Activated CD4-positive, alpha-beta T cell treated with anti-CD3 and anti-CD28 coated beads, Interleukin-10, Interleukin-2, amounts not matched to agents 100 ng/mL and 50 ng/mL, durations not matched to agents 16 hours and 8 hours (primary cell): ENCODE measurements at regions not wholly inside any gene's neighbourhood (a gene's known extent, or its start where the extent isn't known, plus 50 kb on each side); places are given as distances from the start of the nearest gene placed in this dataset.

Experiments used
- DNase-seq: peaks from one replicate; pipeline ENCODE4 v3.0.0-alpha.2; 2020

DNA sequence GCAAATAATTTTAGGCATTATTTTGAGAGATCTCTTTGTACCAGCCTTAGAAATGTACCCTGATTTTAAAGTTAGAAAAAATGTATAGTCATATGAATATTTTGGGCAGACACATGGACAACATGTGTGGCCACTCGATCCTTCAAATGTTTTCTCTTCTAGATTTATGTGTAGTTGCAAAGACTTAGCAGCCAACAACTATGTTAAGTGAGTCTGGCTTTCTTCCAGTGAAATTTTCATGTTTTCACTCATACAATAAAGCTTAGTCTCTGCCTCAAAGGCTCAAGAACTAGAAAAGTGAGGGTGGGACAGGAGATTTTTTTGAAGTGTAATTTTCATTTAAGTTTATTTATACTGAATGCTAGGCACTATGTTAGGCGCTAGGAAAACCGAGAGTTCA is 207.7 kb upstream of the DACH1 start:
- DNase-seq: no peak

DNA sequence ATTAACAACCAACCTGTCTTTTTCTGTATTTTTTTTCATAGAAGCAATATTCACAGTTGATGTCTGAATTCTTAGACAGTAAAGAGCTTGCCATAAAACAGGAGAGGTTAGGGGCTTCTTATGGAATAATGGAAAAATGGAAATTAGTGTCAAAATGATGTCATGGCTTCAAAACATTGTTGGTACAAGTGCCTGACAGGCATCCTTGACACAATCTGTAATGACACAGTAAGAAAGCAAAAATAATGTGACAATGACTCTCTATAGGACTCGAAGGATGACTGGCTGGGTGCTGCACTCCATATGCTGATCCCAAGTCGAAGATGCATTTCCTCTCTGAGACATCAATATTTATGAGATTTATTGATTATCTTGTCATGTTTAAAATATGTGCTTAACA is 205.3 kb upstream of the DACH1 start:
- DNase-seq: no peak

DNA sequence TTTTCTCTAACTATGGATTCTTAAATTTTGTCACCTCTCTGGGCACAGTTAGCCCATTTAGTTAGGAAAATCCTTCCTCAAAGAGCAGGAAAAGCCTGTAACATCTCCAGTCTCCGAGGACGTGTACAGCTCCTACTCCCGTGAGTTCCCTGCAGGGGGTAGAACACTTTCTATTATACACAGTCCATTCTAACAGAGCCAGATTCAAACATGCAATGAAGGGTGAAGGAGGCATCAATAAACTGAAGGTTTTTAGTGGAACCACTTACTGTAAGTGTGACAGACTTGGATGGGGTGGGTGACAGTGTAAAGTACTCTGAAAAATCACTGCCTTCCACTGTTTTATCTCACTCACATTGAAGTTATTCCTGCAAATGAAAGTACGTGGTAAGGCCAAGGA is 204.7 kb upstream of the DACH1 start:
- no peak for DNase-seq

DNA sequence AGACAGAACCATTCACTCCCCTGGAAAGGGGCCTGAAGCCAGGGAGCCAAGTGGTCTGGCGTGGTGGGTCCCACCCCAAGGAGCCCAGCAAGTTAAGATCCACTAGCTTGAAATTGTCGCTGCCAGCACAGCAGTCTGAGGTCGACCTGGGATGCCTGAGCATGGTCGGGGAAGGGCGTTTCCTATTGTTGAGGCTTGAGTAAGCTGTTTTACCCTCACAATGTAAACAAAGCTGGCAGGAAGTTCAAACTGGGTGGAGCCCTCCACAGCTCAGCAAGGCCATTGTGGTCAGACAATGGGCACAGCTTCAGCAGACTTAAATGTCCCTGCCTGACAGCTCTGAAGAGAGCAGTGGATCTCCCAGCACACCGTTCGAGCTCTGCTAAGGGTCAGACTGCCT is 195.6 kb upstream of the DACH1 start:
- DNase-seq: no peak

DNA sequence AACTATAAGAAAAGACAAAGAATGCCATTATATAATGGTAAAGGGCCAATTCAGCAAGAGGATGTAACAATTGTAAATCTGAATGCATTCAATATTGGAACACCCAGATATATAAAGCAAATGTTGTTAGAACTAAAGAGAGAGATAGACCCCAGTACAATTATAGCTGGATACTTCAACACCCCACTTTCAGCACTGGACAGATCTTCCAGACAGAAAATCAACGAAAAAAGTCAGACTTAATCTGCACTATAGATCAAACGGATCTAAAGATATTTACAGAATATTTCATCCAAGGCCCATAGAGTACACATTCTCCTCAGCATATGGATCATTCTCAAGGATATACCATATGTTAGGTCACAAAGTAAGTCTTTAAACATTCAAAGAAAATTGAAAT is 194.6 kb upstream of the DACH1 start:
- DNase-seq: no peak

DNA sequence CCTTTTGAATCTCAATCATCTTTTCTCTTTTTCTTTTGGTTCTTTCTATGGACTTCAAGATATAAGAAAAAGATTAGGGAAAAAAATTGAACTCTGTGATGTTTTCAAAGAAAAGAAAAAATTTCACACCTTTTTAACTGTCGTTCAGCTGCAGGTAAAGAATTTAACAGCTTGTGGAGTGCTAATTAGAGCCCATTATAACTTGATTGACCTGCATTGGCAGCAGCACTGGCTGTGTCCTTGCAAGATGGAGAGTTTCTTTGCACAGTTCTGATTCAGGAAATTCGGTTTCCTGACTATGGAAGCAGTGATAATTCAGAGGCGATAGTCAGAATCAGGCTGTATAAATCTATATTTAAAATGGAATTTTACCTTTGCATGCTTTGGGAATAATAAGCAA is 183.2 kb upstream of the DACH1 start:
- DNase-seq: no peak

DNA sequence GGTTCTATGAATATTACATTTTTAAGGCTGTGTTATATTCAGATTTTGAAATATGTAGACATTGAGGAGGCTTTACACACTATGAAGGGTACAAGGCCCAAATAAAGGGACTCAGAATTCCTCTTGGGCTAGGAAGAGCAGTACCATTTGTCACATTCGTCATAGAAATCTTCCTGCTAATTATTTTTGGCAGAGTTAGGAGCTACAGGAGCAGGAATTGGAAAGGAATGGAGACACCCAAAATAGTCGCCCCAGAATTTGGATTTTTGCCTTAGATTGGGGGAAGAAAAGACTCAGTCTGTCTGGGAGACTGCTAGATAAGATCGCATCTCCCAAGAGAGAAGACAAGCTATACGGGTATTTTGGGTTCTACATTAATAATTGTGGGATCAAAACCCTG is 176.4 kb upstream of the DACH1 start:
- no peak for DNase-seq

DNA sequence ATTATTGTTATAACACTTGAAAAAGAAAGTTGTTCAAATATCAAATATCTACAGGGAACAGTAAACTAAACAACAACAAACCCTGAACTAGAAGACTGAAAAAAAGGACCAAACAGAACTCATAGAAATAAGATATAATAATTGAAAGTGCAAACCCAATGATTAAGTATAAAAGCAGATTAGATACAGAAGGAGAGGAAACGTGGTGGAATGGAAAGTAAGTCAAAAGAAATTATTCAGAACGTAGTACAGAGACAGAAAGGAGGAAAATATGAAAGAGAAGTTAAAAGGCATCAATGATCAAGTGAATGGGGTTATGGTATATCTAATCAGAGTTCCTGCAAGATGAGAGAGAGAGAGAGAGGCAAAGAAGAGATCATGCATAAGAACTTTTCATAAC is 174.2 kb upstream of the DACH1 start:
- DNase-seq: no peak

DNA sequence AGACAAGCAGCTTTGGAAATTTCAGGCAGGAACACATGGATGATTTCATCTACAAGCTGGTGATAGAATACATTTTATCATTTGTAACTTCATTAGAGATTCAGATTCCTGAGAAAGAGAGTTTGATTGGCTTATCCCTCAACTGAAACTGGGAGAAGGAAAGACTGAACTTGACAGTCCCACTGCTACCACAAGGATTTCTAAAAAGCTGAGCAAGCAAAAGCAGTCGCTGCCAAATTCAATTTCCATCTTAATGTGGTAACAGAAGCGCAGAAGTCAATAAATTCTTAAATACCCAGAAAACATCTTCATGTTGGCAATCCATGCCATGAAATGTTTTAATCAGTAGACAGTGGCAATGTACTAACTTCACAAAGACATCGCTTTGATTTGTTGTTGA is 172.1 kb upstream of the DACH1 start:
- no peak for DNase-seq

DNA sequence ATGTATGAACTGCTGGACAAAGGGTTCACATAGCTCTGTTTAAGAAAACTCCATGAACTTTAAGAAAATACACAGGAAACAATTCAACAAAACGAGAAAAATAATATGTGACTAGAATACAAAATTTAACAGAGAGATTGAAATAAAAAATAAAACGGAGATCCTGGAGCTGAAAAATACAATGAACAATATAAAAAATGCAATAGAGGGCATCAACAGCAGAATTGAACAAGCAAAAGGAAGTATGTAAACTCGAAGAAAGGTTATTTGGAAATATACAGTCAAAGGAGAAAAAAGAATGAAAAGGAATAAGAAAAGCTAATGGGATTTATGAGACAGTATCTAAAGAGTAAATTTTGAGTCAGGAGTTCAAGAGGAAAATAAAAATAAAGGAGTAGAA is 163.0 kb upstream of the DACH1 start:
- DNase-seq: no peak

DNA sequence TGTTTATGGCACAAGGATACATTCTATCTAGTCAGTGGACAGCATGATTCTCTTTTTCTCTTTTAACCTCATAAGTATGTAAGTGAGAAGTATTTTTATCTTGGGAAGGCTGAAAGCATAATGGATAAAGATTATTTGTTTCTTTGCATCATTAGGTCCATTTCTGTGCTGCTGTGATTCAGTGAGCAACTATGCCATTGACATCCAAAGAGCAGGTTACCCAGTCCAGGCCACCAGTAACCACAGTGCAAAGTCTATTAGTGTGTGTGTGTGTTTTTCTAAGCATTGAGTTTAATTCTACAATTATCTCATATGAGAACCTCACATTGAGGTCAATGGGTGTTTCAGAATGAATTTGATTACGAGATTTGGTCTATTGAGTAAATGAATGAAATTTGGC is 158.8 kb upstream of the DACH1 start:
- DNase-seq: no peak

DNA sequence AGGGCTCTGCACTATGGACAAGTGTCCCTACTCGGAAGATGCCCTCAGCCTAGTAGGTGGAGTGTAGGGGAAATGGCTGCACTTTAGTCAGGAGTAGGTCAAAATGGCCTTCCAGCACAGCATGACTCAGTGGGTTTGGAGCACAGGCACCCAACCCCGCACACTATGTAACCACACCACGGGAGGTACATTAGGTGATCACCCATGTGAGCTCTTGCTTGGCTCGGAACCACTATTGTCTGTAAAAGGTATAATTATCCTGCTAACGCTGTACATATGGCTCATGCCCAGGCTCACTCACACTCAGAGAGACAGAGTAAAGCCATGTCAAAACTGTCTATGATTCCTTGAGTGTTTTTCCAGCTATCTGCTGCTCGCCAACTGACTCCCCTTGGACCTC is 156.9 kb upstream of the DACH1 start:
- no peak for DNase-seq

DNA sequence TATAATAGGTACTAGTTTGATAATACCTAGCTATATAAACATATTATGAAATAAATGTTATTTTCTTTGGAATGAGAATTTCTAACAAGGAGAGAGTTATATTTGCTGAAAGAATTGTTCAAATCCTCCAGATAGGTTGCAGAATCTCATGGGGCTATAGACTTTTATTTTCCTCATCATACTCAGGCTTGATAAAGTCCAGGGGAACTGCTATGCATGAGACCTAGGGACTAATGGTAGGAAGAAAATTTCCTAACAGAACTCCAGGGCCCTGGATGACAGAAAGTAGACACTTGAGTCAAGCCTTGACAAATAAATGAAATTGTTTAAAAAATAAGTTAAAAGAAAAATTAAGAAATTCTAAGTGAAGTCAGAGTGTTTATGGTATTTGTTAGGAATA is 138.5 kb upstream of the DACH1 start:
- DNase-seq: no peak

DNA sequence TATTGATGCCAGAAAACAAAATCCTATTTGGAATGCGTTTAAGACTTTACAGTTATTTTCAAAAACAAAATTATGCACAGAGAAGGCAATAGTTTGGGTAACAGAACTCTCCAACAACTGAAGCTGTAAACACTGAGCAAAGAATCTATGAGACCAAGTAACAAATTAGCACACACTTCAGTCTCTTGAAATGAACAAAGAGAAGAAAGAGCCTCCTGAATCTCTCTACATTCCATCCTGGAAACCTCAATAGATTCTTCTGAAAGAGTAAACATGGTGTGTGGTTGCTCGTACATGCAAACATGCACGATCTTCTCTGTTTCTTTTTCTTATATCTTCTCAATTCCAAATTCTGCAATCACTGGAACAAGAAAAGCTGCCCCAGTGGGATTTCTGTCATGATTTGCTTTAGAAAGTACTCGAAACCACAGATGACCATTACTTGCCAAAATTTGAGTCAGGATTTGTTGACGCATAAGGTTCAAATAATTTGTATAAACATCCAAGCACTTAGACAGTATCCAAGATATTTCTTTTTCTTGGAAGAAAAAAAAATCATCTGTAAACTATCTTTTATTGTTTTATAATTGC is 137.9 kb upstream of the DACH1 start:
- no peak for DNase-seq

DNA sequence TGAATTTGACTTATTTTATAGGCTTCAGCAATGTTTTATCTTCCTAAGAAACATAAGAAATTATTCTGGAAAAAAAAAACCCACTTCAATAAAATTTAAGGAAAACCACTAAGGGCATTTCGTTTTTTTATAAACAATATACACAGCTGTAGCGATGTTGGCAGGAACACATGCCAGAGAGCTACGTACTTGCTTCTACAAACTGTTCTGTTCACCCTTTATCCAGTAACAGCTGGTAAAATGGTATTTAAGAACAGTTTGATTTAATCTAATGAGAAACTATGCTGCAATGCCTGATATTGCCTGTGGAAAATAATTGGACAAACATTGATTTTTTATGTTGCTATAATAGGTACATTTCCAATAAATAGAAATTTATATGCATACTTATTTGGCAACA is 137.2 kb upstream of the DACH1 start:
- DNase-seq: no peak

DNA sequence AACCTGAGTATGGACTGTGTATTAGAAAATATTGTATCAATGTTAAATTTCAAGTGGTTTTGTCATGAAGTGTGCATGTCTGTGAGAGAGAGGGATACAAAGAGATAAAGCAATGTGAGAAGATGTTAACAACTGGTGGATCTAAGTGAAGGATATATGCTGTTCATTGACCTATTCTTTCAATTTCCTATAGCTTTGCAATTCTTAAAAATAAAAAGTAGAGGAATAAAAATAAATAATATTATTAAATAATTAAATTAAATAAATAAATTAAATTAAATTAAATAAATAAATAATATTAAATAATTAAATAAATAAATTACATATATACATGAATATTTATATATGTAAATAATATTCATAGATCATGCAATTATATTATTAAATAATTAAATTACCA is 131.2 kb upstream of the DACH1 start:
- DNase-seq: no peak

DNA sequence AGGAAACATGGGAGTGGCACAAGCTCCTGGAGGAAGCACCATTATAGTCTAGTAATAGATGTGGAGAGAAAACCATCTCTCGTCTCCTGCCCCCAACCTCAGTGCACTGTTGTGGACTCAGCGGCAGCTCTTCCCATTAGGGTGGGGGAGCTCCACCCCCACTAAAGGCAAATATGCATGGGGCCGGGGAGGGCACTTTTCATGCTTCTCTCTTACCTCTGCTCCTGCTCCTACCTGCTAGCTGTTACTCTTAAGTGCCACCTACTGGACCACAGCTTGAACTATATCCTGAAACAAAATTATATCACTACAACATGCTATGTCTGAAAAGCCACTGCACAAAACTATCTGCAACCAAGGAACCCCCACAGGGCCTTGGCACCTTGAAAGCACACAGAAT is 112.6 kb upstream of the DACH1 start:
- no peak for DNase-seq

DNA sequence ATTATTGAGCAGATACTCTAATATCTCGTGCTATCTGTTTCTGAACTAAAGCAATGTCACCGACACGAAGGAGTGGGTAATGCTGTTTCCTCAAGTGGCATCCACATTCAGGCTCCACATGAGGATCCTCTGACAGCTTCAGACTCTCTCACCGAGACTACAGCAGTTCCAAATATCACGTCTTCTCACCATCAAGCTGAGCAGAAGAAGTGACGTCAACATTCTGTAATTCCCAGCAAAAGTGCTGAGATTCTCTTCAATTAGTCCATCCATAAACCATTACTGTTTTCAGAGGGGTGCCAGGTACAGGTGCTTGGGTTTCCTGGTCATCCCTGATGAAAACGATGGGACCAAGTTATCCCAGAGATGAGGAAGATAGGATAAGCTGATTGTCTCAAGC is 110.0 kb upstream of the DACH1 start:
- DNase-seq: no peak

DNA sequence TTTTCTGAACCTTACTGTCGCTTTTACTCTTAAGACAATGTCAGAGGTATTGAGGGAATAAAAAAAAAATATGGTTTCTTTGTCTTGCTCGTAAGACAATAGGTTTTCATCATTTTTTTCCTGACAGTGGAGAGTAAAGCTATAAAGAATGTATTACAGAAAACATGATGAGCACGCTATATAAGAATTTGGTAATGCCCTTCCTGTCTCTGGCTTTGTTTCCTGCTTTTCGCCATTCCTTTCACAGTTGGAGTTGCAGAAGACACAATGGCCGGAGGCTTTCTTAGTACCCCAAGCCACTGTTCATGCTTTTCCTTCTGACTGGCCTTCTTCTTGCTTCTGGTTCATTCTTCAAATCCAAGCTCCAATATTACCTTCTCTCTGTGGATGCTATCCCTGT is 101.0 kb upstream of the DACH1 start:
- DNase-seq: no peak

DNA sequence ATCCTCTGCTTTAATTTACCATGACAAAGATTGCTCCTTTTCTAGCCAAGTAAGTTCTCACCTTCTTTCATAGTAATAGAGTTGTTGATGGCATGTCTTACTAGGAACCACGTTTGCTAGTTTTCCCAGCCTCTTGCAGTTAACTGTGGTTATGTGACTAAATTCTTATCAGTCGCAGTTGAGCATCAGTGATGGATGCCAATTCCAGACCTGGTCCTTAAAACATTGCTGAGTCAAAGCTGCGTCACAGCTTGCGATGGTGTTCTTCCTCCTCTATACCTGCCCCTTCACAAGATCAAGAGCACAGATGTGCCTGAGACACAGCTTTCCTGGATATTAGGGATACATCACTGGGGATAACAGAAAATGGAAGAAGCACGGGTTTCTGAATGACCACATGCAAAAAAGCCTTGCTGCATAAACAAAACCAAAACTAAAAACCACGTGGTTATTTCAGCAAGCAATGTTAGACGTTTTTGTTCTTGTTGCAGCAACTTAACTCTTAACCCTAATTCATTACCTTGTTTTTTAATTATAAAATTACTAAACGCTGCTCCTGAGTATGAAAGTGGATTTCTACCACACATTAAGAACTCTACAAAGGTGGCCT is 97.6 kb upstream of the DACH1 start:
- DNase-seq: no peak

DNA sequence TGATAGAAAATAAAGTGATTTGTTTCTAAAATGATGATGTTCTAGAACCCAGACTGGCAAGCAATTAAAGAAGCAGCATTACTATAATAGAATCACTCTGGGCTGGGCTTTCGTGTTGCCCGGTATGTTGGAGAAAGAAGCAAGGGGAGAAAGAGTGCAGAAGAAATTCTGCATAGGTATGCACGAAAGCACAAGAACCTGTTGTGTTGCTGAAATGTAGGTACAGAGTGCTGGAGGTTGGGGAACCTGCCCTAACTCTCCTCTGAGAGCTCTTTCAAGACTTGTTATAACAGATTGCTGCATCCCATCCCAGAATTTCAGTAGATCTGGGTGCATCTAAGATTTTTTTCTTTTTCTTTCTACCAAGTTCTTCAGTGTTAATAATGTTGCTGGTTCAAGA is 95.7 kb upstream of the DACH1 start:
- no peak for DNase-seq

DNA sequence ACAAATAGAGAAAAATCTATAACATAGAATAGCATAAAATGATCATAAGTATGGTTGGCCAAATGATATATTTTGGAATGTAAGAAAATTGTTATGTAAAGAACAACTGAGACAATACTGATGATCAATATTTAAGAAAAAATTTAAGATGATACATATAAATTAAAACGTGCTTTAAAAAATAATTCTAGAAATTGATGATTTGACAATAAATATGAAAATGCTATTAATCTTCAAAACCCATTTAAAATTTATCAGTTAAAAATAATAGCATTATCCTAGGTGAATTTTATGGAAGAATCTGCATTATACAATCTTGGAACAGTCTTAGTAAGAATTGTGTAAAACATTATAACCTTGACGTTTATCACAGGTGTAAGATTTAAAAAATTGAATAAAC is 95.1 kb upstream of the DACH1 start:
- no peak for DNase-seq

DNA sequence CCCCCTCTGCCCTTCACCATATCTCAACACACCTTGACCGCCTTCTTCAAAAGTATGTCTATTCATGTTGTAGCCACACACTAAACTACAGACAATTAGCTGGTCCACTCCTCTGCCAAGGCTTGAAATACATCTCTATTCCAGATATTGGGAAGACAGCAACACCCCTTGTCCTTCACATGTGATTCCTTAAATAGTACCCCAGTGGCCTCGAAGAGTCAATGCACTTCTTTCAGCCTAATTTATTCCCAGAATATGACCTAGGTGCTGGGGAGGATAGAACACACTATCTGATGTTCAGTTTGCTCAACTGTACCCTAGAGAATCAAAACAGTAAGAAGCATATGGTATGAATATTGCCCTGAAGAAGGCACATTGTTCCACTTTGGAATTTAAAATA is 82.4 kb upstream of the DACH1 start:
- DNase-seq: no peak

DNA sequence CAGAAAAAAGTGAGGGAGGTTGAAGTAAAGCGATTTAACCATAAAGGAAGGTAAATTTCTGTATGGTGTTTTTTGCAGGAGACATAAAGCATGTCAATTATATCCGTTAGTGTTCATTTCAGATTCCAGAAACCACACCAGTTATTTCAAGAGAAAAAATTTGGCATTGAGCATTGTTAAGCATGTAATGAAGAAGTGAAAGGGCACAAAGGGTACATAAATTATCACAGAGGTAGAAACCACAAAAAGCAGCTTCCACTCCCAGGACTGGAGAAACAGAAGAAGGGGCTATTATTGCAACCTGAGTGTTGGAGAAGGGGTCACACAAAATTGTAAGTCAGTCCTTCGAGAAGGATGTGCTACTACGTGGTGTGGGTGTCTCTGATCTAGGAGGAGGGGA is 72.2 kb upstream of the DACH1 start:
- no peak for DNase-seq

DNA sequence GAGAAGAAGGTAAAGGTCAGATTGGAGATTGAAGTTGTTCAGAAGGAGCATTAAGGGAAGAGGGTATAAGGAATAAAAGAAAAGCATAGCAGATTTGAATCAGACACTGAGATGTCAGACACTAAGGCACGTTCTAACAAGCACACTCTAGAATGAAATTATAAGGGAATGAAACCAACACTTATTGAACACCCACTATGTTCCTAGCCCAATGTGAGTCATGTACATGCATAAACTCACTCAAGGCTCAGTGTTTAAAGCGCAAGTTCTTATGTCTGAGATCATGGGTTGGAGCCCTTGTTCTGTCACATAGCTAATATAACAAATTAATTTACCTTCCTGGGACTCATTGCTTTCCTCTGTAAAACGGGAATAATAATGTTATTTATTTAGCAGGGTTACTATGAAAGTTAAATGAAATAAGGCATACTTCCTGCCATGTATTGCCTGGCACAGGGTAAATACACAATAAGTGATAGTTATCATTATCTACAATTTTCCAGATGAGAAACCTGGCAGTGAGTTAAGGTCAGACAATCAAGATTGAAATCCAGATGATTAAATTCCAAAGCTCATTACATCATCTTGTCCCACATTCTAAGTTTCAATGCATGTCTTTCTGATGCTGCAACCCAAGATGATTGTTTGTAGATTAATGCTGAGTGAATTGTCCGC is 68.3 kb upstream of the DACH1 start:
- no peak for DNase-seq
